ENCODE measurements at regions not wholly inside any gene's neighbourhood (a gene's known extent, or its start where the extent isn't known, plus 50 kb on each side); places are given as distances from the start of the nearest gene placed in this dataset.

- DNase-seq = no peak
These were observed 95.7 kb downstream of the VAPA start for GRCh38 chr18:10009321-10010144.

DNA sequence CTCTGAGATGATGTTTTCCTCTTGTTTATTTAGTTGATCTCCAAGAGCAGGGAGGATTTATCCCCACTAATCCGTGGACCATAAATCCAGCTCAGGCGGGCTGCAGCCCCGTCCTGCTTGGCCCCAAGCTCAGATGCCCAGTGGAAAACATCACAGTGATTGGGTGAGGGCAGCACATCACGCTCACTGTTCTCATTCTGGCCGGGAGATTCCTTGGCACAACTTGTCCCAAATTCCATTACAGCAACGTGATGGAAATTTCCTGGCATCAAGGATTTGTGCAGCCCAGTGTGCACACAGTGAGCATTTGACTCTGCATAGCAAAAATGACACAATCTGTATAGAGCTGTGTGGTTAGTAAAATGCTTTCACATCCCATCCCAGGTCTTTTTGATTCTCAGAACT is 96.8 kb downstream of the VAPA start:
- no peak for DNase-seq

DNA sequence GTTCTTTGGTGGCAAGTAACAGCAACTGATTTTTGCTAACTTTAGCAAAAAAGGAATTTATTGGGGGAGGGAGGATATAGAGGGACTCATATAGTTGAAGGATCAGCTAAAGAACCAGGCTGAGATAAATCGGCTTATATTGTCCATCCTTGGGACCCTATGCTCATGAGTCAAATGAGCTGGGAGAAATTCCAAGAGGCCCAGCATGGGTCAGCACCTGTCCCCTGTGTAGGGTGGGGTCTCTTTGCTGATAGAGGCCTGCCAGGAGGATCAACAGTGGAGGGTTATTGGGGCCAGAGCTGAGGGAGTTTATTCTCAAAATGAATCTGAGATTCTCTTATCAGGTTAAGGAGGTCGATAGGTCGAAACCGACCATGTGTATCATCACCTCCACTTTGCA is 97.2 kb downstream of the VAPA start:
- no peak for DNase-seq

GRCh38 chr18:10011751-10012150 is 97.9 kb downstream of the VAPA start:
- DNase-seq = no peak

DNA sequence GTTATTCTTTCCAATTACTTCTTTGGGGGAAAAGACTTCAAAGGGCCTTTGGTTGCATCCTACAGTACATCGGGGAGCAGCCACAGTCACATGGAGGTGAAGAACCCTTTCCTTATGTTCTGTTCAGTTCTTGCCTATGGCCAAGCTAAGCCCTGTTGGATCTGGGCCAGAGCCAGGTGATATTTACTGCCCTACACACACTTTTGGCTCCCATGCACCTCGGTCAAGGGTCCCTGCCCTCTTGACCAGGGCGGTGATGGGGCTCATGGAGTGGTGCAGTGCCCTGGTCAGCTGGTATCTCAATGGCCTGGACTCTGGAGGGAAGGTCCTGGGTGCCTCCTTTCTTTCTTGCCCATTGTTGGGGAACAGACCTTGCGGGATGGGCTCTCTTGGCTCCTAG is 98.7 kb downstream of the VAPA start:
- DNase-seq = no peak

DNA sequence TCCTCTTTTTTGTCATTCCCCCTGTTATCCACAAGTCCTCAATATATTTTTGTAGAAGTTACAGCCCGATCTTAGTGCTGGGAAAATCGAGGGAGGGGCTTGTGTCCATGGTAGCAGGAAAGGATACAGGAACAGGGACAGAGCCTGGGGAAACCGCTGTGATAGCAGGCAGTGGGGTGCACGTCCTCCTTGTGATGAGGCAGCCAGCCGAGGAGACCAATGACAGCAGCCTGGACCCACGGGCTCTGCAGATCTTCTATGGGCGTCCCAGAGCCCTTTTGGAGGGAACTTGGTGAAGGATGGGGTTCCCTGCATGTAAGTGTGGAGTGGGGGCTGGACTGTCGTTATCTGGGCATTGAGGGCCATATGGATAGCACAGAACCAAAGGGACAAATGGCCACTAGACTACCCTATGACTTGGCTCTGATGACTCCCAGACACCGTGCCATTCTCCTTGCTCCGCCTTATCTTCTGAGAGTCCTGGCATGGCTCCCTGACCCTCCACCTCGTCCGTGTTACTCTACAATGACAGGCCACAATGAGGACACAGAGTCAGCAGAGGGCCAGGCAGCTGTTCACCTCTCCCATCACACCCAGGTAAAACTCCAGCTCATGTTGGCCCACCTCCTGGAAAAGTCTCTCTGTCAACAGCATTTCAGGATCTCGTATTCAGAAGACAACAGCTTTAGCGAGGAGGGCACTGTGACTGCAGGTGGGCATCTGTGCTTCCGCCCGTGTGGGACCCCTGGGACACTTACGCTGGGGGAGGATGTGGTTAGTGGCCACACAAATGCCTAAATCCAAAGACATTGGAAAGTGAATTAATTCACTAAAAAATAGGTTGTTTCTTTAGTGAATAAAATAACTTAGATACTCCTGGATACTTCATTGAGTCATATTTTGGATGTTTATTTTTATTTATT is 100.1 kb downstream of the VAPA start:
- no peak for DNase-seq

- DNase-seq = no peak
These were observed 101.5 kb downstream of the VAPA start for GRCh38 chr18:10015288-10015701.

DNA sequence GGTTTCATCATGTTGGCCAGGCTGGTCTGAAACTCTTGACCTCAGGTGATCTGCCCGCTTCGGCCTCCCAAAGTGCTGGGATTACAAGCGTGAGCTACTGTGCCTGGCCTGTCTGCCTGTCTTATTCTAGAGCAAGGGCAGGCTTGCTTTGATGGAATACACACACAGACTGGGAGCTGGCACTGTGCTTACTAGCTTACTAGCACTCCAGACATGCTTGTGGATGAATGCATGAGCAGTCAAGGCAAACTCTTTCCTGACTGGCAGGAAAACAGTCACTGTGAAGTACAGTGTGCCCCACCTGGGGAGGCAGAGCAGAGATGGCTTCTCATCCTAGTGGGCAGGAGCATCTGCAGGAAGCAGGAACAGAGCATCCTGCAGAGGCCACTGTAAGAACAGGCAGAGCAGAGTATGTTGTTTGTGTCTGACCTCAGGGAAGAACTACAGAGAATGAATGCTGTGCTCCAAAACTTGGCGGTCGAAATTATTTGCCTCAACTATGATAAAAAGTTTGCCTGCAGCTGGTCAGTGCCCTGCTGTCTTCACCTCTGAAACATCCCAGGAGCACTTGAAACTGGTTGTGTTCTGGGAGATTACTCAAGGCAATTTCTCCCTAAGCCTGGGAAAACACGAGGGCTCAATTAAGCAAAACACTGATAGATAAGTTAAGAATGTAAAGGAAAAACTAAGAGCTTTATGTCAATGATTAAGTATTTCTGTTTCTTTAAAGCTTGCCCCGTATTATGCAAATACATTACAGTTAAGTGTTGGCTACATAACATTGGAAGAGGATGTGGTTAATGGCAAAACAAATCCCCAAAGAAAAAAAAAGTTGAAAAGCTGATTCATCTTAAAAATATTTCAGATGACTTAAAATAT is 102.4 kb downstream of the VAPA start:
- DNase-seq = no peak

- no peak for DNase-seq
These were observed 103.2 kb downstream of the VAPA start for GRCh38 chr18:10017043-10017442.

GRCh38 chr18:10018289-10018688 is 104.5 kb downstream of the VAPA start:
- no peak for DNase-seq

DNA sequence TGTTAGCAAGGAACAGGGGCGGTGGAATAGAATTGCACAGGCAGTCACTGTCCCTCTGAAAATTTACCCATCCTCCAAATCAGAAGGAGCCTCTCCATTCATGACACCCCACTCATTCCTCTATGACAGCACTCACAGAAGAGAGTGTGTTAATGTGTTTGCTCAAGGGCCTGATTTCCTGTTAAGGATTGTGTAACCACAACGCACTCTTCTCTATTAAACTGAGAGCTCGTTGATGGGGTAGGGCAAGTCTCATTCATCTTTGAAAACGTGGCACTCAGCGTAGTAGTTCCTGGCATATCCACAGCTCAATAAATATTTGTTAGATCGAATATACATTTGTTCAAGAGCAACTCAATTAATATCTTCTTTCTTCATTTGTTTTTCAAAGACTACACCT is 106.4 kb downstream of the VAPA start:
- DNase-seq = no peak

GRCh38 chr18:10022365-10022764 is 108.5 kb downstream of the VAPA start:
- no peak for DNase-seq

- DNase-seq = no peak
These were observed 110.2 kb downstream of the VAPA start for GRCh38 chr18:10023853-10024570.

- DNase-seq = no peak
These were observed 112.2 kb downstream of the VAPA start for GRCh38 chr18:10025711-10026670.

DNA sequence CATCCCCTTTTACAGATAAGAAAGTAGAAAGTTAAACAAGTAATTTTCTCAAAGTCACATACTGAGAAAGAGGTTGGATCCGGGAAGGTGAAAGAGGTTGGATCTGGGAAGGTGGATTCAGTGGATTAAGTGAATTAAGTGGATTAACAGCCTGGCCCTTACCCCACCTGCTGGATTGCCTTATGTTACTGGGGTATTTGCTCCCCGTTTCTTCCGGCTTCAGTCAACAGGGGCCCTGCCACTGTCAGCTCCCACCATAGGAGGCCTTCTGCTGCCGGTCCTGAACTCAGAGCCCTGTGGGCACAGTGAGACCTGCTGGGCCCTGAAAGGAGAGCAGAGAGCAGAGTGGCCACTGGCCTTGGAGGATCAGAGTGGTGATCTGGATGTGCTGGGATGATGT is 113.2 kb downstream of the VAPA start:
- no peak for DNase-seq

- DNase-seq = no peak
These were observed 113.6 kb downstream of the VAPA start for GRCh38 chr18:10027461-10027860.

DNA sequence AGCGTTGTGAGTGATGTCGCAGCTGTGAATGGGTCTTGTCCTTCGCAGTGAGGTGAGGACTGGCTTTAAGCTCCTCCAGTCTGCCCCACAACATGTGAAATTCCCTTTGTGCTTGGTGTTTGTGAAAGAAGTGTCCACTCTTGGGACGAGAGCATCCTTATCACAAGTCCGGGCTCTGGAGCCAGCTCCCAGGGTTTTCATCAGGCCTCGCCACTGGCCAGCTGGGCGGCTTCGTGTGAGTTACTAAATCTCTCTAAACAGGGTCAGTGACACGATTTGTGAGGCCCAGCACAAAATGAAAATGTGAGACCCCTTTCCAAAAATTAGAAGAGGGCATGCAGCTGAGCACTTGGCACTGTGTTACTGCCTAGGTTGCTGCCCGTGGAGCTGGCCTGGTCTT is 115.9 kb downstream of the VAPA start:
- DNase-seq = no peak

DNA sequence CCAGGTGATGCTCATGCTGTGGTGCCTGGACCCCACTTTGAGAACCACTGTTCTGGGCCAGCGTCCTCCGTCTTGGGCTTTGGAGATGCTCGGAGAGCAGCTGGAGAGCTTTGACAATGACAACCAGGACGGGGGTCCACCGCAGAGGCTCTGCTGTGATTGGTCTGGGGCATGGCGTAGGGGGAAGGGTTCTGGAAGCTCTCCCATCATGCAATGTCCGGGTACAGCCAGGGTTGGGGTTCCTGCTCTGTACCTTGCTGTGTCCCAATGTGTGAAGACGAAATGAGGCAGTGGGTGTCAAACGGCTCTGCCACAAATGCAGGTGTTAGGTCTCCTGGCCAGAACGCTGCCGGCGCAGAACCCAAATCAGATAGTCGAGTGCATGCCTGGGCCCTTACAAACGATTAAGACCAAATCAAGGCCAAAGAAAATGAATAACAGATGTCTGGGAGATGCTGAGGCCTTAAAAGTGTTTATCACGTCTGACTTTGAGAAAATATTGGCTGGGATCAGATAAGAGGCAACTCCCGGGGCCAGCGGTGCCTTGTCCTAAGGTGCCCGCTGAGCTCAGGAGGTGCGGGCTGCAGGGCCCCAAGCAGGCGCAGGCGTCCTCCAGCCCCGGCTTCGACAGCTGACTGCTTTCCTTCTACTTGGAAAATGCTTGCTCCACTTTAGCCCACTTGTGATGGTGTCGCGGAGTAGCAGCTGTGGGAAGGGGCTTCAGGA is 117.2 kb downstream of the VAPA start:
- no peak for DNase-seq

- peak; percentile 55 for DNase-seq
These were observed 118.7 kb downstream of the VAPA start for GRCh38 chr18:10032331-10033015.

GRCh38 chr18:10033016-10033399 is 119.2 kb downstream of the VAPA start:
- no peak for DNase-seq

Measured in CD4-positive, alpha-beta T cell treated with Interleukin-15 for 1 hour (primary cell).